ENCODE measurements at regions not wholly inside any gene's neighbourhood (a gene's known extent, or its start where the extent isn't known, plus 50 kb on each side); places are given as distances from the start of the nearest gene placed in this dataset.
"Not testable (repeated sequence)": the region's sequence is repeated elsewhere in the genome, so short reads cannot be mapped to it uniquely, and the experiment has no call there.

- not testable (repeated sequence) for FAIRE-seq; DNase-seq (ENCODE audit: low spot score)
Observed at GRCh38 chr15:30688684-30689083, 62.8 kb downstream of the ARHGAP11B start.

DNA sequence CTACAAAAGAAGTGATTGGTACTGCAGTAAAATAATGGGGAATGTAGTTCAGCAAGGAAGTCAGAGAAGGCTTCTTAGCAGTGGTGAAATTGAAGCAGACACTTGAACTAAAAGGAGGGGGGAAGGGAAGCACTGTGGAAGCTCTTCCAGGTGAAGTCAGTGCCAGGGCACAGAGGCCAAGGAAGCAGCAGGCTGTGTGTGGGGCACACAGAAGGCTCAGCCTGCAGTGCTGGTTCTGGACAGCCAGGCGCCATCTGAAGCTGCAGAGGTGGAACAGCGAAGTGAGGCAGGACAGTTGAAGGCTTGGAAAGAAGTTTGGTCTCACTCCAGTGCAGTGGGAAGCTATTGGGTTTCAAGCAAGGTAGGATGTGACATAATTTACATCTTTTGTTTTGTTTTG is 64.2 kb downstream of the ARHGAP11B start:
- FAIRE-seq; DNase-seq (ENCODE audit: low spot score): not testable (repeated sequence)

DNA sequence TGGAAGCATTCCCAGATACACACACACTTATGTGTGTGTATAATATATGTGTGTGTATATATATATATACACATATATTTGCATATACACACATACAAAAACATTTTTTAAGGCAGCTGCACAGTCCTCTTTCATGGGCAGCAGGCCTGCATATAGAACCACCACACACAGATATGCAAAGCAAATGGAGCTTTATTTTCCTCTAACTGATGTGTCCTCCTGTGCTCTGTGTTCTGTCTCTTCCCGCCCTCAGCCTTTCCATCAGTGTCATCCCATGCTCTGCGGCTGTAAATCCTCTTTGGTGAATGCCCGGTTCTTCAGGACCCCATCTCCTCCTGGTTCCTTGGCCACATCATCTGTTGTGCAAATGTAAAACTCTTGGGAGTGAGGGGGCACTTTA is 69.9 kb downstream of the ARHGAP11B start:
- FAIRE-seq; DNase-seq (ENCODE audit: low spot score): not testable (repeated sequence)

DNA sequence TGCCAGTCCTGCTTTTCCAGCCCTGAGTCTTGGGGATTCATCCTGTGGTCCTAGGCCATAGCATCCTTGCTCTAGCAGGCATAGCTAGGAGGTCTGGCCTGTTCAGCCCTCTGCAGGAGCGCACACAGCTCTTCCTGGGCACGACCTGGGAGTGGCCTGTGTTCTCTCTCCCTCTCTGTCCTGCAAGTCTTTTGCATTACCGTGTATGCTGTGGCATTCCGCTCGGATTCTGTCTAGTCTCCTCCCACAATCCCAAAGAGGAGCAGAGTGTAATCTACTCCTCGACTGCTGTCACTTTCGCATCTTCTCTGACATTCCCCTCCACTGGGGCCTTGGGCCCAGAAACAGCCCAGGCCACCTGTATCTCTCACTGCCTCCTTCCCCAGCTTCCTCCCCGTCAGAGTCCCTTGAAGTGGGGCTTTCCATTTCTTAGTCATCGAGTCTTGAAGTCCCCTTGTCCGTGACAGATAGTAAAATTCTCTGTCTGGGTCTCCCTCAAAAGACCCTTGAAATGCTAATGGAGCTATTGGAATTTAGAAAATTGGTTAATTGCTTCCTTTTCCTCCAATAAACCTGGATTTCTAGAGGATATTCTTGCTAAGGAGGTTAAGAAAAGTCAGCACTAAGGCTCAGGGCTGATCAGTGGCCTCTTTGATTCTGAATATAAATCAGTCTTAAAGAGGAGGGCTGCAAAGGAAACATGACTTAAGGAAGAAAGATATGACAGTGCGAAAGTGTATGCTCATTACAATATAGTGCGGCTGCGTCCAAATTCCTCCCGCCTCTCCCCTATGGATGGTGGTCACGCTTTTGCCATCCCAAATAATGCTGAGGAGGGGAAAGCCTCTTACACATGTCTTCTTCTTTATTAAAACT is 70.7 kb downstream of the ARHGAP11B start:
- FAIRE-seq; DNase-seq (ENCODE audit: low spot score): not testable (repeated sequence)

GRCh38 chr15:30697315-30697685 is 71.4 kb downstream of the ARHGAP11B start:
- not testable (repeated sequence) for DNase-seq (ENCODE audit: low spot score); FAIRE-seq

GRCh38 chr15:30700006-30700597 is 74.2 kb downstream of the ARHGAP11B start:
- DNase-seq (ENCODE audit: low spot score); FAIRE-seq: not testable (repeated sequence)

DNA sequence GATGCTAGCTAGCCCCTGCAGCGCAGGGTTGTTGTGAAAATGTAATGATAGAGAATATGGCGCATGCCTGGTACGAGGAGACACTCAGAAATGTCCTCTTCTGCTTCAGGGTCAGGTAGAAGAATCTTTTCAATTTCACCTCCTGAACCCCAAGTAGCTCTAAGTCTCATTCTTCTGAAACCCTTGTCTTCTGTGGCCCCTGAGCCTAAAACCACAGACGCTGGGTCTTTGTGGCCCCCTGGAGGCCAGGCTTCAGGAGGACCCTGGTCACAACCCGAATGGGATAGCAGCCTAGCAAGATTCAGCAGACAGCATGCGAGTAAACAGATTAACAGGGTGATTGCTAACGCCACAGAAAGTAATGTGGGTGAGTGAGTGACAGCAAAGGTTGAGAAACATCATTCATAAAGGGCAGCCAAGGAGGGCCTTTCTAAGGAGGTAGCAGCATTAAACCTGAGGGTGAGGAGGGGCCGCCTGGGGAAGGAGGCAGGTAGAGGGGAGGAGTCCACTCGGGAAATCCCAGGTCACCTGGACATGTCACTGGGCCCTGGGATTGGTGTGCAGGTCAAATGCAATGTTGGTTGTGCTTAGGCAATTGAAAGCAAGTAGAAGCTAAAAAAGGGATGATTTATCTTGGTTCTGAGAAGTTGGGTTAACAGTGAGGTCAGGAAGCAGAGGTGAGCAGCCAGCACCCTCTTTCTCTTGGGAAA is 82.2 kb downstream of the ARHGAP11B start:
- not testable (repeated sequence) for DNase-seq (ENCODE audit: low spot score); FAIRE-seq

- FAIRE-seq; DNase-seq (ENCODE audit: low spot score): not testable (repeated sequence)
Observed at GRCh38 chr15:30708809-30709208, 82.9 kb downstream of the ARHGAP11B start.

- not testable (repeated sequence) for DNase-seq (ENCODE audit: low spot score); FAIRE-seq
Observed at GRCh38 chr15:30718038-30718643, 92.2 kb downstream of the ARHGAP11B start.

DNA sequence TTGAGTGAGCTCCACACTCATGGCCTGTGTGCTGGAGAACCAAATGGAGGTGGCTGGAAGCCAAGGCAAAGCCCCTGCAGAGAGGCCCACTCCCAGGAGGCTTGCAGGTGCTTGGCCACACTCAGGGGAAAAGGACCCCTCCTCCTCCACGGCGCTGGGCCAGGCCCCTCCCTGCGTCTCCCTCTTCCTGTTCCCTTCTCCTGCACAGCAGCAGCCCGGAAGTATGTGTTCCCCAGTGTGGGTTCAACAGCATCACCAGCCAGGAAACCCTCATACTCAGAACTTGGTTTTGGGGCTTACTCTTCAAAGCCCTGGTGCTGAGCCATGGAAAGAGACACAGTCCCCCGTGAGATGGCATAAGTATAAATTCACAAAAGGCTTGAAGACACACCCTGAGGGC is 93.4 kb downstream of the ARHGAP11B start:
- not testable (repeated sequence) for FAIRE-seq; DNase-seq (ENCODE audit: low spot score)

DNA sequence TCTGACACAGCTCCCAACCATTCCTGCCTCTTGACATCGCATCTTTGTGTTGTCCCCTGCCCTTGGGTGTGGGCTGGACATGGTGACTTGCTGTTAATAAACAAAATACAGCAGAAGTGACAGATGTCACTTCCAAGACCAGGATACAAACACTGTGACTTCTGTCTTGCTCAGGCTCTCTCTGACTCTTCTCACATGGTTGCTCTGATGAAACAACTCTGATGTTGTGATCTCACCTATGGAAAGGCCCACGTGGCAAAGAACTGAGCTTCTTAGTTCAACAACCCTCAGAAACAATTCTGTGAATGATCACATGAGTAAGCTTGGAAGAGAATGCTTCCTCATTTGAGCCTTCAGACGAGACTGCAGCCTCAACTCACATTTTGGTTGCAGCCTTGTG is 94.9 kb downstream of the ARHGAP11B start:
- FAIRE-seq; DNase-seq (ENCODE audit: low spot score): not testable (repeated sequence)

DNA sequence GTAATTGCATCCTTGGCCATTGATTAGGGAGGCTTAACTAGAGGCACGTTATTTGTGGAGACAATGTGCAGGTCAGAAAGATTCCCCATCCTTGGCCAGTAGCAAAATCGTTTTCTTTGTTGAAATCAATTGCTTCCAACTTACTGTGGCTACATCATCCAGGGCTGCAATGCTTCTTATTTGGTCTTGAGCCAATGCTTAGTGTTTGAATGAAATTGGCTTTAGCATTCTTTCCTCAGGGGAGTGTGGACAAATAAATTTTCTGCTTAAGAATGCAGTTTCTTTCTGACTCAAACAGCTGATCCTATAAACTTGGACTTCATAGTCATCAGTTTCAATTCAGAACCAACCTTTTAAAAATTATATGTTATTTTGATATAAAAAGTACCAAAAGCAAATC is 95.6 kb downstream of the ARHGAP11B start:
- FAIRE-seq; DNase-seq (ENCODE audit: low spot score): not testable (repeated sequence)

- not testable (repeated sequence) for FAIRE-seq; DNase-seq (ENCODE audit: low spot score)
Observed at GRCh38 chr15:30723540-30724175, 97.7 kb downstream of the ARHGAP11B start.

- FAIRE-seq; DNase-seq (ENCODE audit: low spot score): not testable (repeated sequence)
Observed at GRCh38 chr15:30729880-30730590, 104.1 kb downstream of the ARHGAP11B start.

DNA sequence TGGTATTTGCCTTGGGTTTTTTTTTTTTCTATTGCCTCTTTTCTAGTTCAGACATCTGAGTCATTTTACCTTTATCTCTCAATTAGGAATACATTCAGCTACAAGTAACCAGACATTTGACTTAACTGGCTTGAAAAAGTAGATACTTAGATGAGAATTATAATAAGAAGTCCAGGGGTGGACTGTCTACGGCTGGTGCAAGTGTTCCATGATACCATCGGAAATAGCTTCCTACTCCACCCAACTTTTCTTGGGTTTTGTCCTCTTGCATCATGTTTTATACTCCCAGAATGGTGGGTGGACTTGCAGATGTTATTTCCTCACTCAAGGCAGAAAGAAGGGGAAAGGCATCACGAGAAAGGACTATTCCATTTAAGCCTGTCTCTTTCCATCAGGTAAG is 104.7 kb downstream of the ARHGAP11B start:
- not testable (repeated sequence) for DNase-seq (ENCODE audit: low spot score); FAIRE-seq

GRCh38 chr15:30732100-30732499 is 106.2 kb downstream of the ARHGAP11B start:
- not testable (repeated sequence) for DNase-seq (ENCODE audit: low spot score); FAIRE-seq

DNA sequence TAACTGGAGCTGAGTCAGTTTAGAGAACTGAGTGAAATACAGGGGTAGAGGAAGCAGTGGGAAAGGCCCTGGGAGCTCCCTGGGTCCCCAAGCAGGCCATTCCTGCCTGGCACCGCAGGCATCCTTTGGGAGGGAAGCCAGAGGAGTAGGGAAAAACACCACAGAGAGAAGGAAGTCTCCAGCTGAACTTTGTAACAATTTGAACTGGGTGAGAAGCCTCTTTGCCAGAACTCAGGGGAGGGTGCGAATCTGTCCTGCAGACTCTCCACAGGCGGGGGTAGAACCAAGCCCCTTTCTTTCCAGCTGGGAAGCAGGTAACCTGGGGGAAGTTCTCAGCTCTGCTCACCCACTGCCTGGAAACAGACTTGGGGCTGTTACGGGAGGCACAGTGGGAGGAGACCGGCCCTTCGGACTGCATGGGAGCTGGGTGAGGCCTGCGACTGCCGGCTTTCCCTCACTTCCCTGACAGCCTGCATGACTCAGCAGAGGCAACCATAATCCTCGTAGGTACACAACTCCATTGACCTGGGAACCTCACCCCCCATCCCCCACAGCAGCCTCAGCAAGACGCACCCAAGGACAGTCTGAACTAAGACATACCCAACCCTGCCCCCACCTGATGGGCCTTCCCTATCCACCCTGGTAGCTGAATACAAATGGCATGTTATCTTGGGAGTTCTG is 110.1 kb downstream of the ARHGAP11B start:
- DNase-seq (ENCODE audit: low spot score); FAIRE-seq: not testable (repeated sequence)

- FAIRE-seq; DNase-seq (ENCODE audit: low spot score): not testable (repeated sequence)
Observed at GRCh38 chr15:30742796-30743195, 116.9 kb downstream of the ARHGAP11B start.

GRCh38 chr15:30749048-30749447 is 123.1 kb downstream of the ARHGAP11B start:
- not testable (repeated sequence) for FAIRE-seq; DNase-seq (ENCODE audit: low spot score)
